ENCODE measurements at regions not wholly inside any gene's neighbourhood (a gene's known extent, or its start where the extent isn't known, plus 50 kb on each side); places are given as distances from the start of the nearest gene placed in this dataset.
"Not testable (repeated sequence)": the region's sequence is repeated elsewhere in the genome, so short reads cannot be mapped to it uniquely, and the experiment has no call there.

DNA sequence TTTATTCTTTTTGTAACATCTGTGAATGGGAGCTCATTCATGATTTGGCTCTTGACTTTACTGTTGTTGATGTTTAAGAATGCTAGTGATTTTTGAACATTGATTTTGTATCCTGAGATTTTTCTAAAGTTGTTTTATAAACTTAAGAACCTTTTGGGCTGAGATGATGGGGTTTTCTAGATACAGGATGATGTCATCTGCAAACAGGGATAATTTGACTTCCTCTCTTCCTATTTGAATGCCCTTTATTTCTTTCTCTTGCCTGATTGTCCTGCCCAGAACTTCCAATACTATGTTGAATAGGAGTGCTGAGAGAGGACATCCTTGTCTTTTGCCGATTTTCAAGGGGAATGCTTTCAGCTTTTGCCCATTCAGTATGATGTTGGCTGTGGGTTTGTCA is 445.1 kb upstream of the CFAP20DC start:
- DNase-seq, result not testable (repeated sequence)

DNA sequence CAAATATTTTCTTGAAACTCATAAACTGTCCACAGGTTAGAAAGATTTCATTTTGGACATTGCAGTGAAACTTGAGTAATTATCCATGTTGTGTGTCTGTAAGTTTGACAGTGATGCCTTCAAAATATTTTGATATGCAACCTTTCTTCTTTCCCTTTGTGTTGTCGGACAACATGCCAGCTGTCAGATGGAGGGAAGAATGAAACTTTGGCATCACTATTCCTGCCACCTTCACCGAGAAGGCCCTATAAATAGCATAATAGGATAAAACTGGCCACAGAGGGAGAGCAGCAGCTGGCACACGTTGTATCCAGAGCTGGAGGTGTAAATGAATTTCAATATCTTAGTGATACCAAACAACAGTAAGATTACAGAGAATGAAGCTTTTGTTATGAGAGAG is 436.7 kb upstream of the CFAP20DC start:
- DNase-seq, result no peak

DNA sequence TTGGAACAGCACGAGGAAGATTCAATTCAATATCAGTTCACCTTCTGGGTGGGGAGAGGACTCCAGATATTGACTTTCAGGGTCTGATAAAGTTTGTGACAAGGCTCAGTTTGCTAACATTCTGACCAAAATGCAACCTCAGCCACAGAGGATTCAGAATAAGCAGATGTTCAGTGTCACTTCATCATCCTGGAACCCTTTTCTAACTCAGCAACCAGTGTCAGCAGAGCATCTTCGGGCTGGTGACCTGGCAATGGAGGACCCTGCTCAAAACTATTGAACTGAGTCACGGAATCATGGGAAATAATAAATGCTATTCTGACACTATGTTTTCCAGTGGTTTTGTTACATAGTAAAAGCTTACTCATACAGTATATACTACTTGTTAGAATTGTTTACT is 433.4 kb upstream of the CFAP20DC start:
- no peak for DNase-seq

DNA sequence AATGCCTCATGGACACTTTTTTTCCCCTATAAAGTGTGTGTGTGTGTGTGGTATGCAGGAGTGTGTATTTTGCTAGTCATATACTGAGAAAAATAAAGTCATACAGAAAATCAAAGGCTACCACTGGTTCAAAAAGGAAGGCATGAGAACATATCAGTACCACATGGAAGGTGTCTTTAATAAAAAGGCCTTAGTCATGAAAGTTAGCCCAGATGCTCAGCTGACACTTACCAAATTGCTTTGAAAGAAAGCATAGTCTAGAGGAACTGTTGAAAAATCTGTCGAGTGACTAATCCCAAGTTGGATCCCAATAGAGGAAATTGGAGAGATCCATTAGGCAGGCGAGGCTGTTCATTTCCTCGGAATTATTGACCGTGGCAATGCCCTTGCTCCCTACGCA is 432.9 kb upstream of the CFAP20DC start:
- no peak for DNase-seq

DNA sequence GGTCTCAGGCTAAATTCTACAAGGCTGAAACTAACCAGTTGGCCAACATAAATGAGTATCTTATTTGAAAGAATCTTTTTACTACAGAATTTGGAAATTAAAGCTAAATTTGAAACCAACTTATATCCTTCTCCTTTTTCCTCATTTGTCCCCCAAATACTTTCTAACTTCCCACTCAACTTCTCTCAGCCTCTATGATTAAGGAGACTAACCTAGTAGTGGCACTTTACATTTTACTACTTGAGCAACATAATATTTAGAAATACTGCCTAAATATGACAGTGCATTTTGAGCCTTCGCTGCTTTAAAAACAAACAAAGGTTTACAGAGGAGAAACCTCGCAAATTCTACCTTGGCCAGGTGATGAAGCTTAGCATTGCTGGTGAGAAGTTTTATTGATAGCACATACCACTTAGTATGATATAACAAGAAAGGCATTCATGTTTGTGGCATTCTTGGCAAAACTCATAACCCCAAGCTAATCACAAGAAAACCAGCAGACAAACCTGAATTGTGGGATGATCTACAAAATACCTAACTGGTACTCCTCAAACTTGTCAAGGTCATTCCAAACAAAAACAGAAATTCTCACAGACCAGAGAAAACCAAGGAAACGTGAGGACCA is 432.1 kb upstream of the CFAP20DC start:
- no peak for DNase-seq

DNA sequence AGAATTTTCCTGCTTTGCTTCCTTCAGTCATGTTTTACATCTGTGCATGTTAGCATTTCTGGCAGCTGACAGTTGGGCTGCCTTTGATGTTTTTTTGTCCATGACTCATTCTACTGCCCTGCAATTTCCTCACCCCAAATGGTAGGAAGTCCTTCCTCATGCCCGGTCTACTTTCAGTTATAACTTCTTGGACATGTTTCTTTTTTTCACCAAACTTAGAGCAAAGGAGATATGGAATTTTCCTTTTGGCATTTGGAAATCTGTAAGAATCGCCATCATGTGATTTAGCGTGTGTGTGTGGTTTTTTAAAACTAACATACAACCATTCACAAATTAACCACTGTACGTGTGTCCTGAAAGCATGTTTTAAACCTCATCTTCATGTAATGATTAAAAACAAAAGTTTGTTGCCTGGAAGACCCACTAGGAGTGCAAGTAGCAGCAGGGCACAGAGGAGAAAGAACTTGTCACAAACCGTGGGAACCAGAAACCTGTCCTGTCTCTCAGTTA is 430.7 kb upstream of the CFAP20DC start:
- no peak for DNase-seq

DNA sequence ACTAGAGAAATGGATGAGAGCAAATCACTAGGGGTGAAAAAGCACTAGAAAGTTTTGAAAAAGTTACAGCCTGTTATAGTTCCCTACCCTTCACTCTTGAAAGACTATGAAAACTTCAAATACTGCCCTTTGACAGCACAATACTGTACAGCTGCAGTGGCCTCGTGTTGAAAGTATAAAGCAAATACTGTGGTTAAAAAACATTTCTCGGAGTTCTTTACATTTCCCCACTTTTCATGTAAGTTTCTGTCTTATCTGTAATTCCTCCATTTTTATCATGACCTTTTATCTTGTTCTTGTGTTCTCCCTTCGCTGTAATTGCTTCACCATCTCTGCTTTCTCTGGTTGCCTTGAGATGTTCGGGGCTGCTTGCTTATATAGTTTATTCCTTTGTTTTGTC is 423.8 kb upstream of the CFAP20DC start:
- DNase-seq, result no peak

DNA sequence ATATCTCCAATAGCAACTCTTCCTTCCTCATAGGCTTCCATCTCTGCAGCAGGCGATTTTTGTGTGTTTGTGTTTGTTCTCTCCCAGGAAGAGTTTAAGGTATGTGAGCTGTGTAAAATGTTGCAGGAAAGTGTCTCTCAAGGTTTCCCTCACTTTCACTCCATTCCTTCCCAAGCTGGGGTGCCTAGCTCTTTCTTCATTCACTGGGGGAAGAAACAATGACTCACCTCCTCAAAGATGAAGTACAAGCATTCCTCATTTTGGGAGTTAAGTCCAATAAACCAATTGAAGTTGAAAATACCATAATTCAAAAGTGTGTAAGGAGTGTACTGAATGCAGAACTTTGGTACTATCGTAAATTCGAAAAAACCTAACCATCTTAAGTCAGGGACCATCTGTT is 422.7 kb upstream of the CFAP20DC start:
- DNase-seq, result no peak

DNA sequence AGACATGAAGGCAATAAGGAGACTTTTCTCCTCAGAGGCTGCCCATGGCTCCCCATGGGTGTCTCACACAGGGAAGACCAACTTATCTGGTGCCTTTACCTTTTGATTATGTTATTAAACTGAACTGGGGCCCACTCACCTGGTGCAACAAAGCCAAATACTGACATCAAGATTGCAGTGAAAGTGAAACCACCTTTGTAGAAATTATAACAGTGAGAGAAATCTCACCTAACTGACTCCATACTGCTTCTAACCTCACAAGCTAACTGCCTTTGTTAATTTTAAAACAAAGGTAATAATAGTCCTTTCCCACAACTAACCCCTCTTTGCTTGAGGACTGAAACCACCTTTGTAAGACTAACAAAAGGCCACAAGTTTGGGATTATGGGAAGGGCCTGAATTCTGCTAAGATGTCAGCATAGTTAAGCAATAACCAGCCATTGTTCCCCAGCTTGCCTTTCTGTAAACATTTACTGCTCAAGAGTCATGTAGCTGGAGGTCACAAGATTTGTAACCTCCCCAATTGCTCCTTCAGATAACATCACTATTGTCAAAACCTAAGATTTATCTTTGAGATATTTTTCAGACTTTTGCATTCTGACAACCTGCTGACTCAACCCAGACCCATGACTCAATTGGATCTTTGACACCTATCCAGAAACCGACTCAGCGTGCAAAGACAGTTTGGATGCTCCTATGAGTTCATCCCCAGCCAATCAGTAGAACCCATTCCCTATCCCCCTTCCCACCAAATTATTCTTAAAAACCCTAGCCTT is 420.3 kb upstream of the CFAP20DC start:
- peak; percentile 16 for DNase-seq

DNA sequence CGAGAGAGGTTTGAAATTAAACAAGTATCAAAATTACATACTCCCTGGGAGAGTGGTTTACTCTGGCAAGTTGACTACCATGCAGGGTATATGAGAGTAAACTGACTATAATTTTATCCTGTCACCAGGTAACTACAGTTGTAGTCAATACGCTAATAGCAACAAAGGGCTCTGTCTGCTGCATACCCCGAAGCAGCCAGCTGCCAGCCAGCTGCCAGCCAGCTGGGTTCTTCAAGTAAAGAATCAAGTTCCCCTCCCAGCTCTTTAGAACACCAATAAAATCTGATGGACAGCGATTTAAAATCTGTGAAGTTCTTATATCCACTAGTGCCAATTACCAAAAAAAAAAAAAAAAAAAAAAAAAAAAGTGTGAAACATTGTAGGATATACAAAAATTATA is 417.7 kb upstream of the CFAP20DC start:
- no peak for DNase-seq

DNA sequence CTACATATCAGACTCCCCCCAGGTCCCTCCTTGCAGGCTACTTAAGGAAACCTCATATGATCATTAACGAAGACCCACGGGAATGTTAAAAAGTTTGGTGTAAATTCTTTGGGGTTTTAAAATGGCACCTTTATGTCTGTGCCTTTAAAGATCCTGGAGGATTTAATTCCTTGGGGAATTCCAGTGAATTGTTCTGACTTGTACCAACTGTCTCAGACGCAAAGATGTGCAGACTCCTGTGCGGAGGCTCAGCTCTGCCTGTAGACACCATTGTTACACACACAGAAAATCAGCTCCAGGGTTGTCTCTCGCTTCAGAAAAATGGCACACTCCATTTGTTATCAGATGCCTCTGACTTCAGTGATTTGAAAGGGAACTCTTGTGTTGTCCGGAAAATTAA is 414.4 kb upstream of the CFAP20DC start:
- DNase-seq, result no peak

DNA sequence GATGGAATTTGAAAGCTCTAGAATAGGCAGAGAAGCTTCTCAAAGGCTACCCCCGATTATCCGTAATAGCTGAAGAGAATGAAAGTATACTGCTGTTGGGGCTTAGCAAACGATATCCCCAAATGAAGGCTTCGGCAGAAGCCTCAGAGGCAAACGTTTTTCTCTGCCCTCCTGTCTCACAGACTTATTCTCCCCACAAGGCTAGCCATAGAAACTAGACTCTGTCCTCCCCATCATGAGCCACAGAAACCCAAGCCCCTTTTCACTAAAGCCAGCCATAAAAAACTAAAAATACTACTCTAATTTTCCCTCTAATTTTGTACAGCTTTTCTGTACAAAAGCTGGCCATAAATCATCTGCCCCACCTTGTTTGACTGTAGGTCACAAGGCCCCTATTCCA is 413.4 kb upstream of the CFAP20DC start:
- no peak for DNase-seq

DNA sequence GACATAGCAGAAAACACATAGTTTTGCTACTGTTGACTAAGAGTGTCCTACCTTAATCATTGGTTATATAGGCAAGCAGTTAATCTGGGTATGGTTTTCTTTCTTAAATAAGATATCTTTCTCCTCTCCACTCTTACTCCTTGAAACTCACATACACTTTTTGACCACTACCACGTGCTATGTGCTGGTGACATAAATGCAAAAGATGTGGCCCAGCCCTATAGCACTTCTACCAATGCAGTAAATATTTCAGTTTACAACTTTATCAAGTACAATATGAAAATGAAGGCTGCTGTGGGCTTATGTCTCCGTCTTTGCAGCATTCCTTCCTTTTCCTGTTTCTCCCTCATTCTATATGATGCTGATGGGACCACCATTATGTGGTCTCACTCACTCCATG is 410.2 kb upstream of the CFAP20DC start:
- no peak for DNase-seq

DNA sequence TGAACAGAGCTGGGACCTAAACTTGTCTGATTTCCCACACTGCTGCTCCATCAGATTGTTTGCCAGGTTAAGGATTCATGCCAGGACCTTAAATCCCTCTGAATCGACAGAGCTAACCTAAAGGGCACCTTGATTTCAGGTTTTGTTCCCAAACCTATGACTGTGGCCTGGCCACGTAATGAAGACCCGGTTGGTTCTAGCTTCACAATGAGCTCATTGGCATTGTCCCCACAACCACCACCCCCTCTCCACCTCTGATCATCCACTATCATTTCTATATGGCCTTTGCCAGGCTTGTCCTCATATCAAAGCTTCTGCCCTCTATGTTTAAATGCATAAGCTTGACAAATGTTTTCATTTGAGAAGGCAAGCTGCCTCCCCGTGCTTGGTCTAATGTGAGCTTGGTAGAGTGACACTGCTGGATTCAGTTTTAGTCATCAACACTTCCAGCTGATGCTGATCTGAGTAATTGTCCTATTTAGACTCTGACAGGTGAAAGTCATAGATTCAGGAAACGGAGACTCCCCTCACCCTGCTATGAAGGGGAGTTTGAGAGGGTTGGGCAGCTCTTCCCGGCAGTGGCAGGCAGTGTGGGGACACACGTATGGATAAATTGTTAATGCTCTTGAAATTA is 407.1 kb upstream of the CFAP20DC start:
- peak; percentile 24 for DNase-seq

DNA sequence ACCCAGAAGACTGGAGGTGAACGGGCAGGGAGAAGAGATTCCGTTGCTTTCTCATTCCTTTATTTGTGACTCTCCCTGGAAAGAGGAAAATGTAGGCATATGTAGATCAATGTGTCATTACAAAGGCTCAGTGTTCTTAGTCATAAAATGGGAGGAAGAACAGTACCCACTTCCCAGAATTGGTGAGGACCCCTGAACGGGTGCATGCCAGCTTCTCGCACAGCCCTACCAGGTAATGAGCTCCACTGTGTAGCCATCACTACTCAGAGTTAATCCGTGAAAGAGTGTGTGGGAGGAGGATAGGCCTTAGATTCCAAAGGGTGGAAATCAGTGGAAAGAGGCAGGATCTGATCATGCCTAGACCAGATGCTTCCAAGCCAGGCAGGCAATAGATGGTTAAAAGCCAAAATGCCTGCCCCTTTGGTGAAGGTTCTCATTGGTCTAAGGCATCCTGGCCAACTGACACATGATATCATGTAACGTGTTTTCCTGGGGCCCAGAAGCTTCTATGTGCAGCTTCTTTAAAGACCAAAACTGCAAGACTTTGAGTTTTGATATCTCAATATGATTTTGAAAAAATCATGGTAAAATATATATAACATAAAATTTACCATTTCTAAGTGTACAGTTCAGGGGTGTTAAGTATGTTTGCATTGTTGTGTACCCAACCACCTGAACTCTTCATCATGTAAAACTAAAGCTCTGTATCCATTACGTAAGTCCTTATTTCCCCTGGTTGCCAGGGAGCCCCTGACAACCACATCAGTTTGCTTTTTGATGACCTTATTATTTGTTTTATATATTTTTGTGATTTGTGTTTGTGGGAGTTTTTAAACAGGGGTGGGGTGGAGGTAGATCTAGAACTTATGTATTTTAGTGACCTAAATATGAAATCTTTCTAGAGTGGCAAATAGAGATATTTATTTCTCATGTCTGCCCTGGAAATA is 402.2 kb upstream of the CFAP20DC start:
- DNase-seq, result no peak

DNA sequence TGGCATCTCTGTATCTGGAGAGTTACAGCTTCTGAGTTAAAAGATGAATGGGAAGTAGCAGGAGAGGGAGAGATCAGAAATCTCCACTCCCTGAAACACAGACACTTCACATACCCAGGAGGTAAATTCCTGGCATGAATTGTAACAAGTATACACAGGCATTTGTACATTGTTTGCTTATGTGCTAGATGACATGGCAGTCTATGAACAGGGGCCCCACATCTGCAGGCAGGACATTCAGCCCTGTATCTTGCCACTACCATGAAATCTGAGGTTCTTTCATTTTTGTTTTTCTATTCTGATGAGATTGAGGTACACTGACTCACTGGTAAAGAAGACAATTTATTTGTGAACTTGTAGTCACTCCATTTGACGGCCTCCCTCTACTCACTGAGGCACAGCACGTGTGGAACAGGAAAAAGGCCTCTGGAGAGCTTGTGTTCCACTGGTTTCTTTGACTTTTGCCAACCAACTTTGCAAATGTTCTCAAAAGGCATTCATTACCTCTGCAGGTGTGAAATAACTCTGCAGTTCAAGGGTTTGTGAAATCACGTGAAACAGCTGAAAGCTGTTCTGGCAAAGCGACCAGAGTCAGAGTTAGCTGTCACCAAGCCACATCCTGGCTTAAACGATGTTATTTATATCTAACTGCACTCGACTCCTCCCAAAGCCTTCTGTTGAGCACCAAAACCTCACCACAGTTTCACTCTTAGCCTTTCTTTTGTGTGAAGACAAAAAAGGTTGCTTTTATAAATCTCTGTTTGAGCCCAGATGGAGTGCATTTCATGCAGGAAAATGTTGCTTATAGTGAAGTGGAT is 401.3 kb upstream of the CFAP20DC start:
- DNase-seq, result peak; percentile 50

DNA sequence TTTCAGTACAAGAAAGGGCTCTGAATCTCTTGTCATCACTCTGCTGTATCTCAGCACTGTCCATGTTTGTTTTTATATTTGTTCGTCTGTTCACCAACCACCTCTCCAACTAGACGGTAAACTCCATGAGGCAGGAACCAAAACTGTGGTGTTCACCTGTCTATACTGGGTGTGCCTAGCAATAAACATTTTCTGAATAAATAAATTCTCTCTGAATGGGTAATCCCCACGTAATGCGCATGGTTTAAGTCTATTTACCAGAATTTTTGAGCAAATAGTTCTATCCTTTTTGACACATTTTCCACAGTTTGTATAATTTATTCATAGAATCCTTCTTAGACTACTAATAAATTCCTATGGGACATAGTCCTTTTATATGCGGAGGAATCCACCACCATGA is 400.6 kb upstream of the CFAP20DC start:
- no peak for DNase-seq

DNA sequence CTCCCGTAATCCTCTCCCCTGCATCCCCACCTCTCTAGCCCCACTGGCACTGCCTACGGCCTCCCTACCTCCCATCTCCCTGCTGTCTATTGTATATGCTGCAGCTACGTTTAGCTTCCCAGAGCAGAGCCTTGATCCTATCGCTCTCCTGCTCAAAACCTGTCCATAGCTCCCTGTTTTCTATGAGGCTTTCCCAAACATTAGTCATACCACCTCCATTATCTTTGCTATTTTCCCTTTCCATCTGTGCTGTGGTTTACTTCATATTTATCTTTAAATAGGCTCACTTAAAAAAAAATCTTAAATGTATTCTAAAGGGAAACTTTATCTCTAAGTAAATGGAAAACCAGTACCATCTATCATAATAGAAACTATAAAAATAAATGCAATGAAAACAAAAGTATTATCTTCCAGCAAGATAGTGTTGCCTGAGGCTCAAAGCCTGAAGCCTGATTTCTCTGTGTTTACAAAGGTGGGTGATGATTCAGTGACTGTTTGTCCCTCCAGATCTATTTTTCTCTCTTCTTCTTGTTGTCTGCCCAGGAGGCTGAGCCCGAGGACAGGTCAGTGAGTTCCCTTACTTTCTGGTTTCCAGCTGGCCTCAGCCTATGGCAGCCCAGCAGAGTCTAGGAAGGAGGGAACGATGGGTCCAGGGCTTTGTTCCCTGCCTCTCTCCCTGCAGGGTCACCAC is 397.1 kb upstream of the CFAP20DC start:
- no peak for DNase-seq

DNA sequence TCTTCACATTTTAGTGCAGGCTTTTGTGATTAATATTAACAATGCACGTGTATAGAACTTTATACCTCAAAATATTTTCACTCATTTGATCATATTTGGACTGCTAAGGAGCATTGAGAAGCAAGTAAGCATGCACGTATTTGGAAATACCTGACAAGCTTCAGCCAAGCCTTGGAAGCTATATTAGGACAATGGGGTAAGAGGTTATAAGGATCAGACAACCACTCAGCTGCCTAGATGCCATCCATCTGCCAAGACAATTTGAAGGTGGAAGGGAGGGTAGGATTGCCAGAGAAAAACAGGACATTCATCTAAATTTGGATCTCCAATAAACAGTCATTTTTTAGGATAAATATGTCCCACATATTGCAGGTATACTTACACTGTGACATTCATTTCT is 394.9 kb upstream of the CFAP20DC start:
- no peak for DNase-seq

DNA sequence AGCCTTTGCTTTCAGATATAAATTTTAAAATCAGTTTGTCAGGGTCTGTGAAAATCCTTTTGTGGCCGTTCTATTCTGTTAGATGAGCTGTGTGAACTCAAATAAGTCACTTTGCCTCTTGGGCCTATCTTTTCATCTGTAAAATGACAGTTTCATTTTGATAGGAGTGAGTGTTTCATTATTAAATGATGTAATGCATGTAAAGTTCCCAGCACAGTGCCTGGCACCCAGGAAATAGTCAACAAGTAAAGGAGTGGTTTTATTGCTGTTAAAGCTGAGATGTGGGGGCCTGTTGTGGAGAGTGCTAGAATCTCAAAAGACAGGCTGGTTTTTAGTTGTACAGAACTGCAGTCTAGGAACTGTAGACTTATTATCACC is 394.5 kb upstream of the CFAP20DC start:
- peak; percentile 4 for DNase-seq

DNA sequence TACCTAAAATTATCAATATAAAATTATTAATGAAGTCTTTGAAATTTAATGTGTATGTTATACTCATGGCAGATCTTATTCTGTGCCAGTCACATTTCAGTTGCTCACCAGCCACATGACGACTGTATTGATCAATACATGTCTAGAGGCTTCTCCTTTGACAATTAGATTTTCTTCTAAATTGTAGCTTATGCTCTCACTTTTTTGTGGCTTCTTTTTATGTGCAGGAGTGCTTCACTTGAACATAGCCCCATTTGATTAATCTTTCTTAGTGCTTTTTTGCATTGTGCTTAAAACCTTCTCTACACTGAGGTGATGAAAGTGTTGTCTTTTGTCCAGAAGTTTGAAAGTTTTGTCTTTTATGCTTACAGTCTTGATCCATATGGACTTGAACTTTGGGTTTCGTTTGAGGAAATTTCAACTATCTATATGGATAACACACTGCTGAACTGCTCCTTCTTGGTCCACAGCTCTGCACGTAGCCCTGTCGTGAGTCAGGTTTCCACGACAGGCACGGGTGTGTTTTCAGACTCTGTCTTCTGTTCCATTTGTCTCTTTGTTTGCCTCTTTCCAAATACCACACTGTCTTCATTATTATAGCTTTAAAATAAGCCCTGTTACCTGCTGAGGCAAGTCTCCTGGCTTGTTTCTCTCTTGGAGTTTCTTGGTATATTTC is 393.9 kb upstream of the CFAP20DC start:
- DNase-seq, result no peak
